A549 (cell line): ENCODE measurements at regions not wholly inside any gene's neighbourhood (a gene's known extent, or its start where the extent isn't known, plus 50 kb on each side); places are given as distances from the start of the nearest gene placed in this dataset.

Experiments
- ATAC-seq, 2 experiments: fragments of 200-7000 bp in 1 of 2; fragments of >200 bp in 1 of 2; cut with Nextera tagmentation in 1 of 2; cut with Tn5 transposase in 1 of 2; 3 replicates each; pipeline versions ENCODE4 v1.8.0 to v1.9.1; 2018 to 2020; ENCODE audit warnings: mild to moderate bottlenecking in 1 of 2, moderate library complexity in 1 of 2
- CTCF ChIA-PET: fragments of 300-600 bp; sonication (Branson Sonifier 250); formaldehyde crosslinking; extraction: SDS; loops from one replicate; lab custom pipeline; 2021; ENCODE audit warnings: antibody characterized with exemption, inconsistent platforms; lab: Yijun Ruan, JAX
- POLR2A ChIA-PET: fragments of 350-600 bp; formaldehyde crosslinking; extraction: SDS; loops from one replicate; lab custom pipeline; 2021; ENCODE audit warnings: antibody characterized with exemption, inconsistent platforms; lab: Yijun Ruan, JAX
- DNase-seq, 2 experiments: peaks; one replicate each; pipeline versions ENCODE4 v3.0.0 to v3.0.0-alpha.2; 2011 to 2016; ENCODE audit warnings: low read depth in 1 of 2, low spot score in 1 of 2
- FAIRE-seq: peaks from 2 replicates; lab custom pipeline; 2011; peaks lifted over from hg19 to GRCh38; lab: Jason Lieb, UNC
- H3K27ac ChIP-seq, 2 experiments: fragments of >200 bp; sonication (Bioruptor Twin); formaldehyde crosslinking; 3 replicates each; pipeline ENCODE4 v1.5.1; 2016 to 2017
- H3K4me1 ChIP-seq: fragments of >200 bp; sonication (Bioruptor Twin); formaldehyde crosslinking; 3 replicates; pipeline ENCODE4 v1.6.1; 2016
- H3K4me2 ChIP-seq: fragments of >200 bp; sonication (Bioruptor Twin); formaldehyde crosslinking; 3 replicates; pipeline ENCODE4 v1.6.1; 2016
- H3K4me3 ChIP-seq: fragments of >200 bp; sonication (Bioruptor Twin); formaldehyde crosslinking; 3 replicates; pipeline ENCODE4 v1.5.1; 2016
- H3K9me3 ChIP-seq: fragments of >200 bp; sonication (Bioruptor Twin); formaldehyde crosslinking; 3 replicates; pipeline ENCODE4 v1.6.1; 2016
- BHLHE40 ChIP-seq: IDR thresholded peaks from 2 replicates; pipeline ENCODE4 v1.6.1; 2012; ENCODE audit warnings: low read depth, low read length, inconsistent platforms
- CBX2 ChIP-seq: fragments of 200-600 bp; sonication (generic); IDR thresholded peaks from 2 replicates; pipeline ENCODE4 v1.6.1; 2016; ENCODE audit warnings: low read depth, mild to moderate bottlenecking, borderline replicate concordance
- EHF ChIP-seq: fragments of 250-450 bp; sonication (Bioruptor Pico); IDR thresholded peaks from 2 replicates; pipeline ENCODE4 v1.5.0; 2020; ENCODE audit warnings: mild to moderate bottlenecking
- EHMT2 ChIP-seq: fragments of 200-600 bp; sonication (generic); IDR thresholded peaks from 2 replicates; pipeline ENCODE4 v1.6.1; 2016; ENCODE audit warnings: antibody characterized with exemption, low read depth, mild to moderate bottlenecking, moderate library complexity
- ELK1 ChIP-seq: fragments of 150-350 bp; IDR thresholded peaks from 2 replicates; pipeline ENCODE4 v1.6.1; 2014; ENCODE audit warnings: low read depth, mild to moderate bottlenecking, low read length
- EP300 ChIP-seq, 2 experiments: fragments of >200 bp; sonication (Bioruptor Twin); formaldehyde crosslinking; IDR thresholded peaks; 2 replicates in 1 of 2; 3 replicates in 1 of 2; pipeline ENCODE4 v1.6.1; 2016 to 2017
- FOSB ChIP-seq: fragments of 250-450 bp; sonication (Bioruptor Pico); IDR thresholded peaks from 2 replicates; pipeline ENCODE4 v1.5.0; 2020; ENCODE audit warnings: mild to moderate bottlenecking, moderate library complexity
- FOSL2 ChIP-seq, 2 experiments: fragments of 450-650 bp in 1 of 2; fragments of >200 bp in 1 of 2; sonication (Bioruptor Twin) in 1 of 2; formaldehyde crosslinking; IDR thresholded peaks; 2 replicates each; pipeline versions ENCODE4 v1.5.0 to v1.6.1; 2016 to 2020; ENCODE audit warnings: mild to moderate bottlenecking in 1 of 2, moderate library complexity in 1 of 2
- FOXS1 ChIP-seq: fragments of 250-450 bp; sonication (Bioruptor Pico); IDR thresholded peaks from 2 replicates; pipeline ENCODE4 v1.5.0; 2020; ENCODE audit warnings: mild to moderate bottlenecking, moderate library complexity
- HES2 ChIP-seq: fragments of >200 bp; sonication (Bioruptor Twin); formaldehyde crosslinking; IDR thresholded peaks from 2 replicates; pipeline ENCODE4 v1.6.1; 2016
- HMGXB4 ChIP-seq: fragments of 250-450 bp; sonication (Bioruptor Pico); IDR thresholded peaks from 2 replicates; pipeline ENCODE4 v1.5.0; 2021; ENCODE audit warnings: mild to moderate bottlenecking, moderate library complexity, borderline replicate concordance
- HOXA7 ChIP-seq: fragments of 250-450 bp; sonication (Bioruptor Pico); IDR thresholded peaks from 2 replicates; pipeline ENCODE4 v1.5.0; 2020; ENCODE audit warnings: mild to moderate bottlenecking, moderate library complexity
- KDM1A ChIP-seq: fragments of 200-600 bp; sonication (generic); IDR thresholded peaks from 2 replicates; pipeline ENCODE4 v1.6.1; 2016; ENCODE audit warnings: low read depth, mild to moderate bottlenecking
- MAX ChIP-seq: IDR thresholded peaks from 2 replicates; pipeline ENCODE4 v1.6.1; 2012
- MAZ ChIP-seq: fragments of 150-350 bp; IDR thresholded peaks from 2 replicates; pipeline ENCODE4 v1.6.1; 2014; ENCODE audit warnings: antibody characterized with exemption, low read depth, low read length, borderline replicate concordance
- MYC ChIP-seq: IDR thresholded peaks from 2 replicates; pipeline ENCODE4 v1.6.1; 2012; ENCODE audit warnings: mild to moderate bottlenecking, inconsistent platforms, low read length, improper control_type of control experiment, borderline replicate concordance
- NFE2L2 ChIP-seq: fragments of 150-350 bp; conservative IDR thresholded peaks from 2 replicates; pipeline ENCODE4 v1.6.1; 2014; ENCODE audit warnings: low read length
- POLR2A ChIP-seq: IDR thresholded peaks from 2 replicates; pipeline ENCODE4 v1.6.1; 2012; ENCODE audit warnings: mild to moderate bottlenecking, low read length
- RCOR1 ChIP-seq: fragments of 150-350 bp; IDR thresholded peaks from 2 replicates; pipeline ENCODE4 v1.6.1; 2014; ENCODE audit warnings: antibody characterized with exemption, low read length, low read depth
- SMC3 ChIP-seq: fragments of >200 bp; sonication (Bioruptor Twin); formaldehyde crosslinking; IDR thresholded peaks from 3 replicates; pipeline ENCODE4 v1.6.1; 2018; ENCODE audit warnings: inconsistent platforms
- SREBF2 ChIP-seq: fragments of 450-650 bp; IDR thresholded peaks from 2 replicates; pipeline ENCODE4 v1.6.1; 2014; ENCODE audit warnings: mild to moderate bottlenecking, moderate library complexity
- TFCP2L1 ChIP-seq: fragments of 250-450 bp; sonication (Bioruptor Pico); IDR thresholded peaks from 2 replicates; pipeline ENCODE4 v1.5.0; 2021; ENCODE audit warnings: mild to moderate bottlenecking
- TP53 ChIP-seq: fragments of 250-450 bp; sonication (Bioruptor Pico); IDR thresholded peaks from 2 replicates; pipeline ENCODE4 v1.5.0; 2021; ENCODE audit warnings: mild to moderate bottlenecking, moderate library complexity
- USF2 ChIP-seq: fragments of 450-650 bp; IDR thresholded peaks from 2 replicates; pipeline ENCODE4 v1.6.1; 2014; ENCODE audit warnings: antibody characterized with exemption
- ZC3H11A ChIP-seq: fragments of 450-650 bp; IDR thresholded peaks from 2 replicates; pipeline ENCODE4 v1.6.1; 2014; ENCODE audit warnings: antibody characterized with exemption, mild to moderate bottlenecking
- ZFP36 ChIP-seq: fragments of 450-650 bp; IDR thresholded peaks from 2 replicates; pipeline ENCODE4 v1.6.1; 2014; ENCODE audit warnings: borderline replicate concordance; ENCODE audit not compliant: partially characterized antibody
- ZNF302 ChIP-seq: fragments of 250-450 bp; sonication (Bioruptor Pico); IDR thresholded peaks from 2 replicates; pipeline ENCODE4 v1.9.0; 2021; ENCODE audit warnings: inconsistent platforms, mild to moderate bottlenecking, moderate library complexity
- ZSCAN20 ChIP-seq: fragments of 250-450 bp; sonication (Bioruptor Pico); IDR thresholded peaks from 2 replicates; pipeline ENCODE4 v1.8.0; 2022; ENCODE audit warnings: mild to moderate bottlenecking, moderate library complexity
- WGBS: methylation state at CpG from one replicate; pipeline ENCODE4 v1.1.6; 2017; ENCODE audit errors: missing lambda C conversion rate; 5-methylcytosine and 5-hydroxymethylcytosine counted together

- no peak overlapping the region for H3K27ac ChIP-seq
- ATAC-seq (no peak), FAIRE-seq (no peak), DNase-seq (no peak)
- H3K4me3 ChIP-seq, result no peak overlapping the region
- no peak overlapping the region for H3K4me2 ChIP-seq
- no peaks in the 10 kb centered on the region for H3K9me3 ChIP-seq
- TF ChIP-seq FOXS1 (CRISPR knock-in tag) (no peak), HMGXB4 (CRISPR knock-in tag) (no peak), EP300 (IDR thresholded peaks at IDR 0.05) (no peak), BHLHE40 (no peak), POLR2A (no peak), KDM1A (no peak), SMC3 (no peak), HOXA7 (no peak), MYC (no peak), TFCP2L1 (no peak), TP53 (no peak), FOSB (CRISPR knock-in tag) (no peak)
- H3K4me1 ChIP-seq, result no peaks in the 10 kb centered on the region
- WGBS, result 89% methylated on average over 3 of the region's 3 CpGs
- ChIA-PET POLR2A (no interaction called here), CTCF (interaction anchor here (0.6 to 0.7 kb wide), 3 partner anchors 12 to 595 kb away, joined by 3 read pairs; no protein-coding TSS in a partner anchor)
These were observed 94.8 kb downstream of the CTTN start for GRCh38 chr11:70493089-70493474.

GRCh38 chr11:70493891-70494290 lies 95.6 kb downstream of the CTTN start:
- Histone ChIP-seq H3K27ac (no peak overlapping the region), H3K9me3 (no peaks in the 10 kb centered on the region), H3K4me1 (no peaks in the 10 kb centered on the region), H3K4me3 (no peak overlapping the region), H3K4me2 (no peak overlapping the region)
- DNase-seq (no peak), ATAC-seq (no peak), FAIRE-seq (no peak)
- CTCF ChIA-PET, result interaction anchor here (0.7 kb wide), 1 partner anchor 13 kb away, joined by 3 read pairs; no protein-coding TSS in a partner anchor
- no peak for TF ChIP-seq ZFP36
- no peak for TF ChIP-seq HOXA7
- no peak for TF ChIP-seq FOXS1 (CRISPR knock-in tag)
- TF ChIP-seq HES2, result no peak
- TF ChIP-seq MAX, result no peak
- no peak for TF ChIP-seq EHF
- 90% methylated on average over 8 of the region's 8 CpGs for WGBS
- POLR2A ChIA-PET, result no interaction called here

- POLR2A ChIA-PET, result no interaction called here
- no peaks in the 10 kb centered on the region for H3K9me3 ChIP-seq
- H3K4me2 ChIP-seq, result no peak overlapping the region
- no peaks in the 10 kb centered on the region for H3K4me1 ChIP-seq
- no peak overlapping the region for H3K4me3 ChIP-seq
- TF ChIP-seq SREBF2, result no peak
- TF ChIP-seq CBX2, result no peak
- TF ChIP-seq ZNF302 (CRISPR knock-in tag), result no peak
- TF ChIP-seq ELK1, result no peak
- TF ChIP-seq ZC3H11A, result no peak
- TF ChIP-seq FOXS1 (CRISPR knock-in tag), result no peak
- TF ChIP-seq EHF, result no peak
- TF ChIP-seq KDM1A, result no peak
- no peak for TF ChIP-seq ZSCAN20 (CRISPR knock-in tag)
- TF ChIP-seq NFE2L2, result no peak
- TF ChIP-seq HOXA7, result no peak
- TF ChIP-seq HMGXB4 (CRISPR knock-in tag), result no peak
- TF ChIP-seq EHMT2, result no peak
- TF ChIP-seq FOSL2 (IDR thresholded peaks at IDR 0.05), result no peak
- TF ChIP-seq FOSL2 (CRISPR knock-in tag; IDR thresholded peaks at IDR 0.05), result no peak
- TF ChIP-seq MYC, result no peak
- TF ChIP-seq MAZ, result no peak
- TF ChIP-seq USF2, result no peak
- no peak for TF ChIP-seq RCOR1
- ATAC-seq (no peak), DNase-seq (no peak), FAIRE-seq (no peak)
- WGBS, result 84% methylated on average over 15 of the region's 15 CpGs
- CTCF ChIA-PET, result interaction anchor here (0.6 to 1.2 kb wide), 2 partner anchors 9 to 23 kb away, joined by 3 read pairs; no protein-coding TSS in a partner anchor
- no peak overlapping the region for H3K27ac ChIP-seq
These were observed 96.4 kb downstream of the CTTN start for GRCh38 chr11:70494559-70495350.
